MG63 (cell line): ENCODE measurements at regions not wholly inside any gene's neighbourhood (a gene's known extent, or its start where the extent isn't known, plus 50 kb on each side); places are given as distances from the start of the nearest gene placed in this dataset.

Source experiments
- DNase-seq: peaks from one replicate; pipeline ENCODE4 v3.0.0-alpha.2; 2020
- H3K27me3 ChIP-seq: fragments of 250-450 bp; sonication (Bioruptor Pico); 2 replicates; pipeline ENCODE4 v1.5.1; 2020; ENCODE audit warnings: mild to moderate bottlenecking, moderate library complexity
- H3K36me3 ChIP-seq: fragments of 250-450 bp; sonication (Bioruptor Pico); 2 replicates; pipeline ENCODE4 v1.5.1; 2020; ENCODE audit warnings: mild to moderate bottlenecking, moderate library complexity
- H3K4me3 ChIP-seq: fragments of 250-450 bp; sonication (Bioruptor Pico); 2 replicates; pipeline ENCODE4 v1.5.1; 2020; ENCODE audit warnings: mild to moderate bottlenecking, moderate library complexity
- H3K9me3 ChIP-seq: fragments of 250-450 bp; sonication (Bioruptor Pico); 2 replicates; pipeline ENCODE4 v1.5.1; 2020; ENCODE audit warnings: mild to moderate bottlenecking, moderate library complexity

- no peak for DNase-seq
- Histone ChIP-seq H3K9me3 (no peaks in the 10 kb centered on the region), H3K4me3 (no peak overlapping the region), H3K36me3 (no peaks in the 10 kb centered on the region), H3K27me3 (no peaks in the 10 kb centered on the region)
Measured at GRCh38 chr16:73610605-73611156, 562.8 kb upstream of the ZFHX3 start.

- Histone ChIP-seq H3K36me3 (no peaks in the 10 kb centered on the region), H3K4me3 (no peak overlapping the region), H3K27me3 (no peaks in the 10 kb centered on the region), H3K9me3 (no peaks in the 10 kb centered on the region)
- DNase-seq = no peak
Measured at GRCh38 chr16:73610160-73610559, 562.2 kb upstream of the ZFHX3 start.

GRCh38 chr16:73608911-73609310 lies 561.0 kb upstream of the ZFHX3 start:
- H3K27me3 ChIP-seq = no peaks in the 10 kb centered on the region
- no peak for DNase-seq
- no peaks in the 10 kb centered on the region for H3K36me3 ChIP-seq
- H3K4me3 ChIP-seq = no peak overlapping the region
- H3K9me3 ChIP-seq = no peaks in the 10 kb centered on the region

DNA sequence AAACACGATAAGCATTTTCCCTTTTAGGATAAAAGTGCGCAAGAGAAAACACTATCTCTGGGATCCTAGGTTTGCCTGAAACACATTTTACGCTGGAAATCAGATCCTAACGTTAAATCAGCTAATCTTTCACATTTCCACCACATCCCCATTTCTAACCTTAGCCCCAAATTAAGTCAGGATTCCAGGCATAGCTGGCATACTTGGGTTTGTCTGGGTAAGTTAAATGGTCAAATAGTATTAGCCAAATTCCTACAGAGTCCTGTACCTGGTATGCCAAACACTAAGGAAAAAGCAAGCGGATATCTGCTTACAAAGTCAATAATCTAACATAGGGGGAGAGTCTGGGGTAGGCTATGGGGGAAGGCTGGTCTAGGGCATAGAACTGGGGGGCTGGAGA lies 557.4 kb upstream of the ZFHX3 start:
- no peaks in the 10 kb centered on the region for H3K9me3 ChIP-seq
- no peak overlapping the region for H3K4me3 ChIP-seq
- H3K36me3 ChIP-seq = no peaks in the 10 kb centered on the region
- no peaks in the 10 kb centered on the region for H3K27me3 ChIP-seq
- no peak for DNase-seq

DNA sequence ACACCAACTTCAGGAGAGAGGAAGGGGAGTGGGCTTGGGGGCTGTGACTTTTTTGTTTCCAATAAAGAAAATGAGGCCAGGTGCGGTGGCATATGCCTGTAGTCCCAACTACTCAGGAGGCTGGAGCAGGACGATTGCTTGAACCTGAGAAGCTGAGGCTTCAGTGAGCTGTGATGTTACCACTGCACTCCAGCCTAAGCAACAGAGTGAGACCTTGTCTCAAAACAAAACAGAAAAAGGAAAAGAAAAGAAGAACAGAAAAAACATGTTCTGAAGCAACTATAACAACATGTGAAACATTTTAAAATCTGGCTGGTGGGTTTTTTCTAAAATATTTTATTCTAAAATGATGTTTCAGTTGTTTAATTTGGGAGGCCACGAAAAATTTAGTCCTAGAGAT lies 554.0 kb upstream of the ZFHX3 start:
- no peak for DNase-seq
- H3K27me3 ChIP-seq = no peaks in the 10 kb centered on the region

DNA sequence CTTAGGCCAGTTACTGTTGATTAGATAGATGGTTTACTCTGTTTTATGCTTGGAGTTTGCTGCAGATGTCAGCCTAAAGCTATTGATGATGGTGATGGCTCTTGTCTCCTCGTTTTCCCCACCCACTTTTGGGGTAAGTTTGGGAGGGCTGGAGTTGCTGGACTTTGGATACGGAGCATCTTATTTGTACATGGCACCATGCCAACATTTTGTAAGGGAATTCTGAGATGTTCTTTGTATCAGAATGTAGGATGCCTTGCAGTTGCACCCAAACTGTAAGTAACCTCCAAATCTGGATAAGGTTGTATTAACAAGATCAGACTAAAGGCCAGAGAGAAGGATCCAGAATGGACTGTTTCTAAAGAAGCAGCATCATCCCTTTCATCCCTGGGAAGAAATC lies 551.9 kb upstream of the ZFHX3 start:
- DNase-seq = no peak
- Histone ChIP-seq H3K9me3 (no peaks in the 10 kb centered on the region), H3K4me3 (no peak overlapping the region), H3K27me3 (no peaks in the 10 kb centered on the region), H3K36me3 (no peaks in the 10 kb centered on the region)

More for the DNA sequence above, 554.0 kb upstream of the ZFHX3 start:
- Histone ChIP-seq H3K4me3 (no peak overlapping the region), H3K36me3 (no peaks in the 10 kb centered on the region), H3K9me3 (no peaks in the 10 kb centered on the region)

DNA sequence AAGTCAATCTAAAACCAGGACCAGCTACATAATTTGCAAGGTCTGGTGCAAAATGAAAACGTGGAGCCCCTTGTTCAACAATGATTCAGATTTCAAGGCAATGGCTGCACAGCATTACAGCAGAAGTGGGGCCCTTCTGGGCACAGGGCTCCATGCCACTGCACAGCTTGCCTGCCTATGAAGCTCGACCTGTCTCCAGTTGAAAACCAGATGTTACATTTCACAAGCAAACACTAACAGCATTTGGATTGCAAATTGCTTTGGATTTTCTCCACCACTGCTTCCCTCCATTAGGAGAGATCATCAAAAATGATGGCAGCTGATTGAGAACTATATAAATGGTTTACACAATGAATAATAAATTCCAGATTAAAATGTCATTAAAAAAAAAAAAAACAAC lies 551.4 kb upstream of the ZFHX3 start:
- Histone ChIP-seq H3K9me3 (no peaks in the 10 kb centered on the region), H3K4me3 (no peak overlapping the region), H3K27me3 (no peaks in the 10 kb centered on the region), H3K36me3 (no peaks in the 10 kb centered on the region)
- no peak for DNase-seq

DNA sequence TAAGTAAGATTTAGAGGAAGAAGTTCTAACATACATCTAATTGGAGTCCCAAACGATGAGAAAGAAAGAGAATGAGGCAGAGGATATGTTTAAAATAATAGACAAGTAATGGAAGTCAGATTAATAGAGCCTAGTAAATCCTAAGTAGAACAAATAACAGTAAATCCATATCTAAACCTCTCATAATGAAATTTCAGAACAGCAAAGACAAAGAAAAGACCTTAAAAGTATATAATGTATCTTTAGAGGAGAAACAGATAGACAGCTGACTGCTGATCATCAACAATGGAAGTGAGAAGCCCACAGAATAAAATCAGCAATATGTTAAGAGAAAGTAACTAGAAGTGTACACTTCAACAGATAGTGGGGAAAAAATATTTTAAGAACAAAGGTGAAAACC lies 536.2 kb upstream of the ZFHX3 start:
- H3K36me3 ChIP-seq = no peaks in the 10 kb centered on the region
- no peaks in the 10 kb centered on the region for H3K9me3 ChIP-seq
- no peak overlapping the region for H3K4me3 ChIP-seq

GRCh38 chr16:73572135-73572828 lies 524.4 kb upstream of the ZFHX3 start:
- no peak overlapping the region for H3K4me3 ChIP-seq
- no peak for DNase-seq
- H3K27me3 ChIP-seq = peaks cover 5% of the 10 kb centered on the region
- H3K36me3 ChIP-seq = no peaks in the 10 kb centered on the region
- H3K9me3 ChIP-seq = no peaks in the 10 kb centered on the region

More for the DNA sequence above, 536.2 kb upstream of the ZFHX3 start:
- DNase-seq = no peak
- no peaks in the 10 kb centered on the region for H3K27me3 ChIP-seq

DNA sequence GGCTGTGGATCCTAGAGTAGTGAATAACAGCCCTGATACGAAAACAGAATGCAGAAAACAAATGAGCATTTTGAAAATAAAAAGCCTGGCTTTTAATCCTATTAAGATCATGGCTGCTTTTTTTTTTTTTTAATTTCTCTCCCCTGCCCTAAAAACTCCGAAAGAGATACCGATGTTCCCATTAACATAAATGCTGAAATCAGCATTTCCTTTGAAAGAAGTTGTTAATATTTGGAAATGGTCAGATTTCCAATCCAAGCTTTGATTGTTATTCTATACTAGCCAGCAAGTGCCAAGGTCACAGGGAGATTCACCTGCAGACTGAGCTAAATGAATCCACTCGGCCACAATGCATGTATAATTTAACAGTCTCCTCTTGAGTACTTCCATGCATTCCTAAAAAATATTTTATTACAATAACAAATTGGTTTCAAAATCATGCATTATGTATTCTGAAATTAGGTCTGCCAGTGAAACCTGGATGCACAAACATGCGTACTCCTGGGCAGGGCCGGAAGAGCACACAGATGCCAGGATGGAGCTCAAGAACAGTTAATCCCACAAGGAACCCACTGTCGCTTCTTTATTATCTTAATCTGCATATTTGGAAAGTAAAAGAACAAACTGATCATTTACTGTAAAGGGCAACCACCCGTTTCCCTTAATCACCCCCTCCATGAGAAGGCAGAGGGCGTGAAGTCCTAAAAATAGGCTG lies 521.5 kb upstream of the ZFHX3 start:
- no peak for DNase-seq

GRCh38 chr16:73568769-73569168 lies 520.8 kb upstream of the ZFHX3 start:
- no peak for DNase-seq
- Histone ChIP-seq H3K27me3 (peaks cover 5% of the 10 kb centered on the region), H3K9me3 (no peaks in the 10 kb centered on the region), H3K36me3 (no peaks in the 10 kb centered on the region), H3K4me3 (no peak overlapping the region)

More for the DNA sequence above, 521.5 kb upstream of the ZFHX3 start:
- no peak overlapping the region for H3K4me3 ChIP-seq
- H3K27me3 ChIP-seq = peaks cover 5% of the 10 kb centered on the region
- no peaks in the 10 kb centered on the region for H3K36me3 ChIP-seq
- no peaks in the 10 kb centered on the region for H3K9me3 ChIP-seq

GRCh38 chr16:73565925-73566324 lies 518.0 kb upstream of the ZFHX3 start:
- Histone ChIP-seq H3K27me3 (peaks cover 5% of the 10 kb centered on the region), H3K4me3 (no peak overlapping the region), H3K9me3 (no peaks in the 10 kb centered on the region), H3K36me3 (no peaks in the 10 kb centered on the region)
- DNase-seq = no peak

- no peak for DNase-seq
- Histone ChIP-seq H3K36me3 (no peaks in the 10 kb centered on the region), H3K9me3 (no peaks in the 10 kb centered on the region), H3K4me3 (no peak overlapping the region), H3K27me3 (peaks cover 3% of the 10 kb centered on the region)
Measured at GRCh38 chr16:73565263-73565662, 517.3 kb upstream of the ZFHX3 start.

DNA sequence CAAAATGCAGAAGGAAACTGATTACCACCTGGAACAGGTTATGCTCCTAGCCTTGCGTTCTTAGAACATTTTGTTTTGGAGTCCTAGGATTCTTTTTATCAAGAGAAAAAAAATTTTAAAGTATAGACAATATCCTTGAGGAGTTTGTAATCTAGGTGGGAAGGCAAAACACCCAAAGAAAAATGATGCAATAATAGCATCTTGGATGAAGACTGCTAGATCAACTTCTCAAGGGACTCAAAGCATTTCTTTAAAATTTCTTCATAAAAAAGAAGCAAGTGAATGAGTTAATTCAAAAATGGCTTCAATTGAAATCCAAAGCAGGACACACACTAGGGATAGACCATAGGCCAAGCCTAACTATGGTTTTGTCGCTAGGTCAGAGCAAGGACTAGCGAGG lies 515.8 kb upstream of the ZFHX3 start:
- no peak for DNase-seq
- no peaks in the 10 kb centered on the region for H3K36me3 ChIP-seq
- no peak overlapping the region for H3K4me3 ChIP-seq
- no peaks in the 10 kb centered on the region for H3K27me3 ChIP-seq
- no peaks in the 10 kb centered on the region for H3K9me3 ChIP-seq

DNA sequence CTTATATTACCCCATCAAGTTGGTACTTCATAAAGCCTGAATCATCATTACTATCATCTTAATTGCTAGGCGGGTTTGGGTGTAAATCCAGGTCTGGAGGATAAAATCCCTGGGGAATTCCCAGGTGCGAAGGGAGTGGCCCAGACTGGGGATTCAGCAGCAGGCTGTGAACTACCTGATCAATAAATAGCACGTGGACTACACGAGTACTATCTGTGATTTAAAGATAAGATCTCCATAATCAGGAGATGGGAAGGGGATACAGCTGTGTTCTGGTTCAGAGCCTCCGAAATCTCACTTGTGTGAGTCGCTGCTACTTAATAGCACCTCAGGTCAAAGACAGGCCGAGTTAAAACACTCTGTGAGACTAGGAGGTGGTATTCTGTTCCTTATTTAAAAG lies 512.6 kb upstream of the ZFHX3 start:
- no peak overlapping the region for H3K4me3 ChIP-seq
- H3K27me3 ChIP-seq = no peaks in the 10 kb centered on the region
- no peaks in the 10 kb centered on the region for H3K9me3 ChIP-seq
- no peak for DNase-seq
- no peaks in the 10 kb centered on the region for H3K36me3 ChIP-seq

DNA sequence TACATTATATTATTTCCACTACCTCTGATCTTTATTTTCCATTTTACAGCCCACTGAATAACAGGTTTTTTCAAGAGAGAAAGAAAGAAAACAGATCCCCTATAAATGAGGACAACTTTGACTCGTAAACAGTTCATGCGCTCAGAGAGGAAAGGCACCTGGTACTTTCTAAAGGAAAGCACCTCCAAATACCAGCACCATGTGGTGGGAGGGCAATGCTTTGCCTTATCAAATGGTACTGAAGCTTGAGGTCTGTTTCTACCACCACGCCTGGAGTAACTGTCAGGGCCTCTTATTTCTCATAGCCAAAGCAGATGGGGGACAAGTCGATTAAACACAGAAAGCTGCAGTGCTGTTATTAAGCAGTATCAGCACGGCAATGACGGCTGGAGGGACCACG lies 510.3 kb upstream of the ZFHX3 start:
- Histone ChIP-seq H3K9me3 (no peaks in the 10 kb centered on the region), H3K36me3 (no peaks in the 10 kb centered on the region), H3K4me3 (no peak overlapping the region), H3K27me3 (no peaks in the 10 kb centered on the region)
- DNase-seq = no peak

- DNase-seq = no peak
- H3K9me3 ChIP-seq = no peaks in the 10 kb centered on the region
- H3K27me3 ChIP-seq = no peaks in the 10 kb centered on the region; the same call in 1 of the 2 replicates
- H3K36me3 ChIP-seq = no peaks in the 10 kb centered on the region
- H3K4me3 ChIP-seq = no peak overlapping the region
Measured at GRCh38 chr16:73553941-73554660, 506.2 kb upstream of the ZFHX3 start.
